NCI-H226 (cell line): ENCODE measurements at regions not wholly inside any gene's neighbourhood (a gene's known extent, or its start where the extent isn't known, plus 50 kb on each side); places are given as distances from the start of the nearest gene placed in this dataset.
"Not testable (repeated sequence)": the region's sequence is repeated elsewhere in the genome, so short reads cannot be mapped to it uniquely, and the experiment has no call there.

Source experiments
- DNase-seq: peaks from one replicate; pipeline ENCODE4 v3.0.0-alpha.2; 2015

- DNase-seq: no peak
These were observed 444.9 kb downstream of the SOX9 start for GRCh38 chr17:72565758-72566157.

- DNase-seq: no peak
These were observed 446.1 kb downstream of the SOX9 start for GRCh38 chr17:72566671-72567484.

DNA sequence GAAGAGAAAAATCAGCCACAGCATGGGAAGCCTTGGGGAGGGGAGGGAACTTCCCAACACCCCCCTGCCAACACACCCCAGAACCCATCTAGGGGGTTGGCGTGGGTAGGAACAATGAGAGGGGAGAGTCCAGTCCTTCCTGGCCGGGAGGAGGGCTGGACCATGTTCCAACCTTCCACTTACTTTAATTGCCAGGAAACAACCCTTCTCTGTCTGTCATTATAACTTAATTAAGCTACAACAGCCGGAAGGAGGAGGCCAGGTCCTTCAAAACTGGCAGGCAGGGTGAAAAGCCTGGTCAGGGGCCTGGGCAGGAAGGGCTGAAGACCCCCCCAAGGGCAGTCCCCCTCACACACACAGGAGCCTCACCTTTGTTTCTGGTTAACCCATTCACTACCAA lies 447.0 kb downstream of the SOX9 start:
- DNase-seq: no peak

DNA sequence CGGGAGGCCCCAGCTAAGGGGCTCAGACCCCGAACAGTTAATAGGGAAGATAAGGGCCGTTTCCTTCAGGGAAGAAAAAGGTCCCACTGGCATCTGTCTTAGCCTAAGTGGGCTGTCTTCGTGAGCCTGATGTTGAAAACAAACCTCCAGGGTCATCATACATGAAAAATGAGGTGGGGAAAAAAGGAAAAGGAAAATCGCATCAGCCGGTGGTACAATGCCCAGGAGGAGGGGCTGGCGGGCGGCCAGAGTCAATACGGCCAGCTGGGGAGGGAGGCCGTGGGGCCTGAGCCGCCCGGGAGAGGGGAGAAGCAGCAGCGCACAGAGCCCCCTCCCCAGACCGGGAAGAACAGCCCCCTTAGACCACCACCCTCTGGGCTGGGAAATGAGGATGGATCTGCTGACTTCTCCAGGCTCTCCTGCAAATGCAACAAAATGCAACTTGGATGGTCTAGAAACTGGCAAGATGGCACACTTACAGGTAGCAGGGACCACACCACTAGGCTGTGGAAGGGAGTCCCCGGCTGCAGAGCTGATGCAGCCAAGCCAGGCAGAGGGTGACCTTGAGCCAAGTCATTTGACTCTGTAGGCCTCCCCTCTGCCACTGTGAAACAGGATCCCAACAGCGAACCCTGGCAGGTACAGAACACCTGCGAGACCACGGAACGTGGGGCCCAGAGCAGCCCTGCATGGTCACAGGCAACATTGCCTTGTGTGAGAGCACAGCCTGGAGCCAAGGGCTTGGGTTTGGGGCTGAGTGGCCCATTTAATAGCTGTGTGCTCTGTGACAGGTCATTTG lies 448.5 kb downstream of the SOX9 start:
- DNase-seq: no peak

DNA sequence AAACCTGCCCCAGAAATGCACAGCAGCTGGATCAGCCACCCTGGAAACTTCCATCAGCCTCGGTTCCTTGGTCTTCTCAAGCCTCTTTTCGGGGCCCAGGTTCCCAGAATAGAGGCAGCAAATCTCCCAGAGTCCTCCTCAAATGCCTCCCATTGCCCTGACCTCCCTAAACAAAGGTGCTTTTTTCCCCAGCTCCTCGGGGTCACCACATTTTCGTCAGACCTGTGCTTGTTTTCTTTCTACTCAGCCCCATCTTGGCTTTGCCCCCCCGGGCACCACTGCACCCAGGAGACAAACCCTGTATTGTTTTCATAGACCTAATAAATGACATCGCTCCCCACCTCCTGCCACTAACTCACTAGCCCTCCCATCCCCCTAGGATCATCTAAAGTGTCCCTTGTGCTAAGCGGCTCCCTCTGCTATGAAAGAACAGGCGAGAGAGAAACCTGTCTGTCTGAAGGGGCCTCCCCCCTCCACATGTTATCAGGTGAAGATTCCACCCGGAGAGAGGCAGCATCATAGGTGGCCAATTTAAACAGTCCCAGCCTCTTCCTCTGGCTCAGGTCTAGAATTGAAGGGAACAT lies 451.1 kb downstream of the SOX9 start:
- DNase-seq: no peak

GRCh38 chr17:72572604-72573491 lies 452.0 kb downstream of the SOX9 start:
- no peak for DNase-seq

DNA sequence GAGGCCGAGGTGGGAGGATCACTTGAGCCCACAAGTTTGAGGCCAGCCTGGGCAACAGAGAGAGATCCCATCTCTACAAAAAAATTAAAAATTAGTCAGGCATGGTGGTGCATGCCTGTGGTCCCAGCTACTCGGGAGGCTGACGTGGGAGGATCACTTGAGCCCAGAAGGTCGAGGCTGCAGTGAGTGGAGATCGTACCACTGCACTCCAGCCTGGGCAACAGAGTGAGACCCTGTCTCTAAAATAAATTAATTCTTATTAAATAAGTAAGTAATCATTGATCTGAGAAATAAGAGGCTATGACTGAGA lies 452.6 kb downstream of the SOX9 start:
- not testable (repeated sequence) for DNase-seq

DNA sequence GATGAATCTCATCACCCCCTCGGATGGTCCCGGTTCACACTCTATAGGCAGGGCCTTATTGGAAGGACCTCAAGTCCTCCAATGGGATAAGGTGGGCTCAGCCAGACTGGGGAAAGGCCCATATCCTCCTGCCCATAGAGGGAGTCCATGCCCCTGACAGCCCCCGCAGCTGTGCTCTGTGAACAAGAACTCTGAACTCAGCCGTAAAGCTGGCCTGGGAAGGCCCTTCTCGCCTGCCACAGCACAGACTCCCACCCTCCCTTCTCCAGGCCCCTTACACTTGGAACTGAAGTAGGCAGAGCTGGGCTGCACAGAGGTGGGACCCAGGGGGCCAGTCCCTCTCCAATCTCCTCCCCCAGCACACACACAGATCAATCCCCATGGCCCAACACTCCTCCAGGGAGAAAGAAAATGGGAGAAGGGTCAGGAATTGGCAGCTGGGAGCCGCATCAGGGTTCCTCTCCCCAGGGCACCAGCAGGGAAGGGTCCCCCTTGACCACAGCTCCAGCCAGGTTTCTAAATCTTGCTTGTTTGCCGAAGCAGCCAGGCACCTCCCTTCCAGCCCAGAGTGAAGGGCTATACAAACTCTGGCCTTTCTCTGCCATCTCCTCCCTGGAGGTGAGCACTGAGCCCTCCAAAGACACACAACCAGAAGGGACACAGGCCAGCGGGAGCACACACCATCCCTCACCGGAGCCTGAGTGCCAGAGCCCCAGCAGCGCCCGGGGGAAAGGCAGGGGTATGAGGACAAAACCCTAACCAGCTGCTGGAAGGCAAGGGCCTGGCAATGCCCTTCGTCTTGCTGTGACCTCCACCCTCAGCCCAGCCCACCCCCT lies 454.1 kb downstream of the SOX9 start:
- DNase-seq: no peak

- no peak for DNase-seq
These were observed 454.9 kb downstream of the SOX9 start for GRCh38 chr17:72575542-72576233.

- no peak for DNase-seq
These were observed 455.5 kb downstream of the SOX9 start for GRCh38 chr17:72576289-72576759.

DNA sequence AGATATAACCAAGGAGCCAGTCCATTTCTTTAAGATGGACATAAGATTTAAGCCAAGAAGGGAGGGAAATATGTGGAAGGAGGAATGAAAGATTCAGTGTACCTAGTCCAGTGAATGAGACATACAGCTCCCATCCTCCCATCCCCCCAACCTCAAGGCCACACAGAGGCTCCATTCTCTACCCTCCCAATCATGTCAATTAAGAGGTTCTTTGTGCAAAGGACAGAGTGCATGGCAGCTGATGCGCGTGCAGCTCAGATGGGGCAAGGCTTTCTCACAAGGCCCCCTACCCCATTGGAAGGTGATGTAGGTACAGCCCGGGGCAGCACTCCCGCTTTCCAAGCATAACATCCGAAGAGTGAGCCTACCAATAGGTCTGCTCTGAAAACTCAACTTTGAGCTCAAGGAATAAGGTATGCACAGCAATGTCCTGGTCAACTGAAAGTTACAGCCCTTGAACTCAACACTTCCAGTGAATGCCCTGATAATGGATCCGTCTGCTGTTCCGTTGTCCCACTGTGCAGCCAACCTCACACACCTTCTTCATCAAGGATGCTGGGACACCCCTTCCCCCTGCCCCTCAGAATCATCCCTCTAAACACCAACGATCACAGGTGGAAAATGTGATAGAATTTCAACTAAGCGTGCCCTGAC lies 458.1 kb downstream of the SOX9 start:
- DNase-seq: no peak

- no peak for DNase-seq
These were observed 459.1 kb downstream of the SOX9 start for GRCh38 chr17:72579990-72580320.

GRCh38 chr17:72580321-72581127 lies 459.7 kb downstream of the SOX9 start:
- no peak for DNase-seq

GRCh38 chr17:72587156-72587555 lies 466.3 kb downstream of the SOX9 start:
- no peak for DNase-seq

DNA sequence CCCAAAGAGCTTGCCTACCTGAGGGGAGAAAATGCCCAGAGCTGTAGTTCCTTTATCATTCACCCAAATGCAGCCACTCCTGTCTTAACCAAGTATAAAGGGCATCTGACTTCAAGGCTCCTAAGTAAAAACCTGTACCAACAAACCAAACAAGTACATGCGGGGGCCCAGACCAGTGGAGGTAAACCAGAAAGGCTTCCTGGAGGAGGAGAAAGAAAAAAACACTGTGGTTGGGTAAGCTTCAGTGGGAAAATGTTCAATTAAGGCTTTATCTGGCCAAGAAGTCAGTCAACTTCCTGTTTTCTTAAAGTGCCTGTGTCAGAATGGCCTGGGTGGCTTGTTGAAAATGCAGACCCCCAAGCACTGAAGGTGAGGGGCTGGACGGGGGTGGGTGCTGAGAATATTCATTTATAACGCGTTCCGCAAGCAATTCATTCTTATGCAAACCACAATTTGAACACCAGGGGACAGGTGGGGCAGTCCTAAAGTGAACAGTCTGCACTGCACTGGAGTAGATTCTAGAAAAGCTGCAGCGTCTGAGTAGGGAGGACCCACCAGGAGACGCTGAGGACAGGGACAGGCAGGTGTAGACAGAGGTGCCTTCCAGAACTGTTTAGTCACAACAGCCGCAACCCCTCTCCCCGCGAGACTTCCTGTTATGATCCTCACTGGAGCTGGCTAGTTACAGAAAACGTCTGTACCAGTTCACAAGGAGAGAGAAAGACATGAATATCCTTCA lies 467.1 kb downstream of the SOX9 start:
- DNase-seq: no peak

DNA sequence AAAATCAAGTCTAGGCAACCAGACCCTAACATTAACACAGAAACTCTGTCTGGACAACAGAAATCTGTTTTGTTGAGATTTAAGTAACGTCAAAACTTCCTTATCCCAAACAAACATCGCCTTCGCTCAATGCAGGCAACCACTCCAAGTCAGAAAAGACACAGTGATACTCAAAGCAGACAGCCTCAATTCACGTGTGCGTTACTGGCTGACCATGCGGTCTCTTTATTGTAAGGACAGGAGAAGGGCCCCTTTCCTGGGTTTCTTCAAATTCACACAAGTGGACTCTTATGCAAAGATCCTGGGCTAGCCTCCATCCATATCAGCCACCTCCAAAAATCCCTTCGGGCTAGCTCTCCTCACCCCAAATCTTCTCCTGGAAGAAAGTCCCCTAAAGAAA lies 467.7 kb downstream of the SOX9 start:
- DNase-seq: no peak

DNA sequence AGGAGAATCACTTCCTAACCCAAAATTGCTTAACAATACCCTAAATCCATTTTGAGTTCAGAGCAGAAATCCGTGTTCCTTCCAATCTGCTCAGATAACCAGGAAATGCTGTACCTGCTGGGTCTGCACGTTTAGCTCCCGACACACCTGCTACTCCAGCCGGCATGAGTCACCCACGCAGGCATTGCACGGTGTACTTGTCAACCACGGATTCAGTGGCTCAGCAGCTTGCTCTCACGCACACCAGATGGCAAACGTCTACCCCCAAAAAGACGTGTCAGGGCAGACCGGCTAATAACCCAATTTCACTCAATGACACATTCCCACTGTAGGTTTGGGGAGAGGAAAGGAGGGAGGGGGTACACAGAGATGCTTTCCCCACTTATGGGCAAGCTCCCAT lies 468.1 kb downstream of the SOX9 start:
- DNase-seq: no peak

DNA sequence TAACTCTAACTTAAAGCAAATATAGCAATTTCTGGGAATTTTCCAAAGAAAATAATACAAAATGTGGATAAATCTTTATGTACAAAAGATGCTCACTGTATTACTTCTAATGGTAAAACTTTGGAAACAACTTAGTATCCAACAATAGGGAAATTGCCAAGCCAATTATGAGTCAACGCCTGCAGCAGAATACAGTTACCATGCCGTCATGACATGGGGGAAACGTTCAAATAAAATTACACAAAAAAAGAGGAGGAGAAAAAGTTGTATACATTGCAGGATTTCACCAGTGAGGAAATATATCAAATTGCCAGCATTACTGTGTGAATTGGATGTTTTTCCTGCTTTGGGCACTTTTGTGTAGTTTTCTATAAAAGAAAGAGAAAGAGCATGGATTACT lies 469.6 kb downstream of the SOX9 start:
- no peak for DNase-seq

DNA sequence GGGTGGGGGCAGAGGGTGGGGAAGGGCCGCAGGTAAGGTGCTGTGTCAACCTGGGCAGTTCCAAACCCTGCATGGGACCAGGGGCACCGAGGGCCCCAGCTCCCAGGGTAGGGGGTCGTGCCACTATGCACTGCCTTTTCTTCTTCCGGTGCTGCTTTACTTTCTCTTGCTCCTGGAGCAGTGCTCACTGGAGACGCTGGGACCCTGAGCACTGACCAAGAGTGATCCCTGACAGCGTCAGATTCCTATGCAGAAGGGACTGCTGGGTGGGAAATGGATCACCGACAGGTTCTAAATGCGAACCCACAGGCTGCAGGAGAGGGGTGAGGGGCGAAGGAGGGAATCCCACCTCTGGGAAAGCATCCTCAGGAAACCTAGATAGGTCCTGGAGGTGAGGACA lies 470.1 kb downstream of the SOX9 start:
- no peak for DNase-seq
